ENCODE measurements at regions not wholly inside any gene's neighbourhood (a gene's known extent, or its start where the extent isn't known, plus 50 kb on each side); places are given as distances from the start of the nearest gene placed in this dataset.

- Histone ChIP-seq H3K27me3 (peaks cover 5% of the 10 kb centered on the region), H3K4me1 (ENCODE audit: insufficient read depth) (no peaks in the 10 kb centered on the region), H3K79me2 (no peaks in the 10 kb centered on the region), H3K9me2 (replicated peaks; ENCODE audit: insufficient read depth) (no peaks in the 10 kb centered on the region), H3K36me3 (replicated peaks; ENCODE audit: insufficient read depth, low read depth) (no peaks in the 10 kb centered on the region), H4K20me1 (ENCODE audit: insufficient read depth, poor library complexity, severe bottlenecking) (no peaks in the 10 kb centered on the region), H3K9me3 (ENCODE audit: low read depth) (no peaks in the 10 kb centered on the region), H2AFZ (no peak overlapping the region), H3K4me2 (no peak overlapping the region), H3K27ac (no peak overlapping the region), H3K4me3 (no peak overlapping the region)
- TF ChIP-seq CTCF (IDR thresholded peaks at IDR 0.05; ENCODE audit: poor library complexity), result no peak
- TF ChIP-seq EZH2phosphoT487 (IDR thresholded peaks at IDR 0.05; ENCODE audit: low read depth, severe bottlenecking, unreplicated experiment), result no peak
- TF ChIP-seq EZH2 (IDR thresholded peaks at IDR 0.05; ENCODE audit: borderline replicate concordance), result no peak
- DNase-seq (ENCODE audit: low spot score), result no peak
- 84% methylated on average over 11 of the region's 11 CpGs for WGBS (ENCODE audit: low lambda C conversion rate, missing lambda C conversion rate)
Measured at GRCh38 chr7:155974186-155974897, 162.1 kb upstream of the SHH start.

GRCh38 chr7:155973451-155973997 lies 161.3 kb upstream of the SHH start:
- Histone ChIP-seq H3K36me3 (replicated peaks; ENCODE audit: insufficient read depth, low read depth) (no peaks in the 10 kb centered on the region), H3K9me2 (replicated peaks; ENCODE audit: insufficient read depth) (no peaks in the 10 kb centered on the region), H3K4me1 (ENCODE audit: insufficient read depth) (no peaks in the 10 kb centered on the region), H3K27me3 (peaks cover 5% of the 10 kb centered on the region), H3K27ac (no peak overlapping the region), H3K9me3 (ENCODE audit: low read depth) (no peaks in the 10 kb centered on the region), H3K4me3 (no peak overlapping the region), H3K4me2 (no peak overlapping the region), H4K20me1 (ENCODE audit: insufficient read depth, poor library complexity, severe bottlenecking) (no peaks in the 10 kb centered on the region), H3K79me2 (no peaks in the 10 kb centered on the region), H2AFZ (no peak overlapping the region)
- no peak for DNase-seq (ENCODE audit: low spot score)
- TF ChIP-seq CTCF (IDR thresholded peaks at IDR 0.05; ENCODE audit: poor library complexity) (no peak), EZH2 (IDR thresholded peaks at IDR 0.05; ENCODE audit: borderline replicate concordance) (no peak), EZH2phosphoT487 (IDR thresholded peaks at IDR 0.05; ENCODE audit: low read depth, severe bottlenecking, unreplicated experiment) (no peak)
- WGBS (ENCODE audit: low lambda C conversion rate, missing lambda C conversion rate), result 89% methylated on average over 15 of the region's 15 CpGs

- WGBS (ENCODE audit: low lambda C conversion rate, missing lambda C conversion rate), result 81% methylated on average over 13 of the region's 13 CpGs
Measured at GRCh38 chr7:155972651-155973390, 160.6 kb upstream of the SHH start.

More at GRCh38 chr7:155972651-155973390, 160.6 kb upstream of the SHH start:
- DNase-seq (ENCODE audit: low spot score), result no peak
- Histone ChIP-seq H3K27me3 (peaks cover 2% of the 10 kb centered on the region), H2AFZ (no peak overlapping the region), H3K9me2 (replicated peaks; ENCODE audit: insufficient read depth) (no peaks in the 10 kb centered on the region), H3K79me2 (no peaks in the 10 kb centered on the region), H3K4me1 (ENCODE audit: insufficient read depth) (no peaks in the 10 kb centered on the region), H3K36me3 (replicated peaks; ENCODE audit: insufficient read depth, low read depth) (no peaks in the 10 kb centered on the region), H3K4me3 (no peak overlapping the region), H3K27ac (no peak overlapping the region), H4K20me1 (ENCODE audit: insufficient read depth, poor library complexity, severe bottlenecking) (no peaks in the 10 kb centered on the region), H3K9me3 (ENCODE audit: low read depth) (no peaks in the 10 kb centered on the region), H3K4me2 (no peak overlapping the region)
- TF ChIP-seq EZH2phosphoT487 (IDR thresholded peaks at IDR 0.05; ENCODE audit: low read depth, severe bottlenecking, unreplicated experiment), result no peak
- TF ChIP-seq EZH2 (IDR thresholded peaks at IDR 0.05; ENCODE audit: borderline replicate concordance), result no peak
- no peak for TF ChIP-seq CTCF (IDR thresholded peaks at IDR 0.05; ENCODE audit: poor library complexity)

All from hepatocyte (in vitro differentiated cells).